ENCODE measurements at regions not wholly inside any gene's neighbourhood (a gene's known extent, or its start where the extent isn't known, plus 50 kb on each side); places are given as distances from the start of the nearest gene placed in this dataset.

DNA sequence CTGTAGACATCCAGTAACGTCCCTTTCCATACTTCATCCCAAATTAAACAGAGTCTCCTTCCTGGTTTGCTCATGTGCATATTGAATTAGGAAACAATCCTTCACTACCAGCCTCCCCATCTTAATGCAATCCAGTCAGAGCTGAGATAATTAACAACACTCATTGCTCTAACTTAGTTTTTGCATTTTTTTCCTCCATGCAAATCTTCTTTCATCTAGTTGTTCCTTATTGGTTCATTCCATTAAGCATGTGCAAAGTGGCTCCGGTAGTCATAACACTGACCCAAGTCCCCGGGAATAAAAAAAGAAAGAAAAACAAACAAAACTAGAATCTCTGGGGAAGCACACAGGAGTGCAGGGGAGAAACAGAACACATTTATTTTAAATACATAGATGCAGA, 1176.1 kb downstream of the GATA3 start:
- no peak for TF ChIP-seq POLR2A (IDR thresholded peaks at IDR 0.05; ENCODE audit: low read length)
- TF ChIP-seq GATA1 (IDR thresholded peaks at IDR 0.05; ENCODE audit: low read depth, low read length) = no peak
